Kidney epithelial cell (primary cell): ENCODE measurements at regions not wholly inside any gene's neighbourhood (a gene's known extent, or its start where the extent isn't known, plus 50 kb on each side); places are given as distances from the start of the nearest gene placed in this dataset.

ENCODE experiments used
- DNase-seq: peaks from one replicate; pipeline ENCODE4 v3.0.0-alpha.2; 2010; ENCODE audit warnings: low read depth
- H3K27me3 ChIP-seq: 2 replicates; pipeline ENCODE4 v1.6.0; 2011; ENCODE audit warnings: low read length; ENCODE audit not compliant: control insufficient read depth, insufficient read depth
- H3K36me3 ChIP-seq: 2 replicates; pipeline ENCODE4 v1.5.1; 2011; ENCODE audit warnings: low read length; ENCODE audit not compliant: control insufficient read depth, insufficient read depth
- H3K4me3 ChIP-seq: 2 replicates; pipeline ENCODE4 v1.5.1; 2011; ENCODE audit warnings: low read depth, mild to moderate bottlenecking, control low read depth, low read length
- TF ChIP-seq, protein P1 (sequence below): IDR thresholded peaks from 2 replicates; pipeline ENCODE4 v1.5.1; 2011; ENCODE audit warnings: mild to moderate bottlenecking, moderate library complexity, low read length, control low read depth, inconsistent platforms; ENCODE audit not compliant: insufficient read depth, poor library complexity, severe bottlenecking

DNA sequence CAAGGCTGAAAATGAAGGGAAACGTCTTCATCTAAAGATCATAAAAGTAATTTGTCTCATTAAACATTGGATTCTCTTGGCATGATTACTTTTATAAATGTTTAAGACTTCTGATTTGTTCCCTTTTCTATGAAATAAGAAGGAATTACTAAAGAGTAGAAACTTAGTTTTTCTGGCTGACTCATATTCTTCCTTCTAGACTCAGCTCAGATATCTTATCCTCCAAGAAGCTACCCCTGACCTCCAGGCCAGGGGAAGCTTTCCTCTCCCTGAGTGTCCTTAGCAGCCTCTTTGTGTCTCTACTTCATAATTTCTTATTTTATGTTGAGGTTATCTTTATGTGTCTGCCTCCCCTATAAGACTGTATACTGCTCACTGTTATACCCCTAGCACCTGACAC is 291.9 kb upstream of the STT3B start:
- Histone ChIP-seq H3K4me3 (no peak overlapping the region), H3K36me3 (no peaks in the 10 kb centered on the region), H3K27me3 (no peaks in the 10 kb centered on the region)
- no peak for DNase-seq
- TF ChIP-seq, protein P1, sequence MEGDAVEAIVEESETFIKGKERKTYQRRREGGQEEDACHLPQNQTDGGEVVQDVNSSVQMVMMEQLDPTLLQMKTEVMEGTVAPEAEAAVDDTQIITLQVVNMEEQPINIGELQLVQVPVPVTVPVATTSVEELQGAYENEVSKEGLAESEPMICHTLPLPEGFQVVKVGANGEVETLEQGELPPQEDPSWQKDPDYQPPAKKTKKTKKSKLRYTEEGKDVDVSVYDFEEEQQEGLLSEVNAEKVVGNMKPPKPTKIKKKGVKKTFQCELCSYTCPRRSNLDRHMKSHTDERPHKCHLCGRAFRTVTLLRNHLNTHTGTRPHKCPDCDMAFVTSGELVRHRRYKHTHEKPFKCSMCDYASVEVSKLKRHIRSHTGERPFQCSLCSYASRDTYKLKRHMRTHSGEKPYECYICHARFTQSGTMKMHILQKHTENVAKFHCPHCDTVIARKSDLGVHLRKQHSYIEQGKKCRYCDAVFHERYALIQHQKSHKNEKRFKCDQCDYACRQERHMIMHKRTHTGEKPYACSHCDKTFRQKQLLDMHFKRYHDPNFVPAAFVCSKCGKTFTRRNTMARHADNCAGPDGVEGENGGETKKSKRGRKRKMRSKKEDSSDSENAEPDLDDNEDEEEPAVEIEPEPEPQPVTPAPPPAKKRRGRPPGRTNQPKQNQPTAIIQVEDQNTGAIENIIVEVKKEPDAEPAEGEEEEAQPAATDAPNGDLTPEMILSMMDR: no peak

DNA sequence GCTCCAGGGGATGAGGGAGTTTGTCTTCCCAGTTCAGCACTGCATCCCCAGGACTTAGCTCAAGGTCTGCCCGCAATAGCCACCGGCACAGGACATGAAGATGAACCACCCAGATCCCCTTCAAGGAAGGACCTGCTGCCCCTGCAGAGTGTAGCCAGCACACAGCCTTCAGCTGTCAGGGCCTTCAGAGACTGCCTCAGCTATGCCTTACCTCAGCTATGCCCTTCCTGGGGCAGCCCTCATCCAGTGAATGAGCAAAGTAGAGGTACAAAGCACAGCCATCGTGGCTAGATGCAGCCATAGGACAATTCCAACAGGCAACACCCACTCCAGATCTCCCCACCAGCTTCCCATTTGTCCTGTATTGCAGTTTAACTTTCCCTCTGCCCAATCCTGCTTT is 291.2 kb upstream of the STT3B start:
- no peak overlapping the region for H3K4me3 ChIP-seq
- DNase-seq: no peak
- H3K27me3 ChIP-seq: no peaks in the 10 kb centered on the region
- TF ChIP-seq, protein P1: no peak
- H3K36me3 ChIP-seq: no peaks in the 10 kb centered on the region

DNA sequence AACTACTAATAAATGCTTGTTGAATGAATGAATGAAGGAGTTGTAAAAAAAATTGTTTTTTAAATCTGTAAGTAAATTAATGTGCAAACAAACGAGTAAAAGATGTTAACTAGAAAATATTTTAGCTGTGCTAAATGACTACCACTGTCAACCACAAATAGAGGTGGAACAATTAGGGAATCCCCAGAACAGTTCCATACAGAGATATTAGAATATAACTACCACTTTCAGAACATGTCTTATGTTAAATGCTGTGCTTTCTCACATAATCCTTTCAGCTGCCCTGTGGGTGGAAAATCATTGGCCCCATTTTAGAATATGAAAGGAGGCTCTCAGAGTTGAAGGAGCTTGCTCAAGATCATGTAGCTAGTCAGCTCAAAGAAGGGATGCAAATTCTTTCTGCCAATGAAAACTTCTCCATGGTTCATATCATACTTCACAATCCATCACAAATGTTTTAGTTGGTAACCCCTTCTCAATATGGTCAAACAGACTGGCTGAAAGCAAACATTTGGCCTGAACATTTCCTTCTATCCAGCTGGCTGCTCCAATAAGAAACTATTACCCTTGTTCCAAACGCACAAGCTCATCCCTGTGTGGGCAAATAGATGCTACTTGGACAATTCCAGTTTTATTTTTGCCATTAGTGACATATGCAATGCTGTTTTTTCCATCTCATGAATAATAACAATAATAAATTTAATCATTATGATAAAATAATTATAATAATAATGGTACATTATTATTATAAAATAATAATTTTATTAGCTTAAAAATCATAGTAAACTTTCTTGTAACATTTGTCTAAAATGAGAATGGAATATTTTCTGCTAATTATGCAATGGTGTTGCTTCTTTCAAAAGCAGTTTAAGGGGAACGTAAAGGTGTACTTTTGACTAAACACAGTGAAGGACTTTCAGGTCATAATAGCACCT is 290.4 kb upstream of the STT3B start:
- DNase-seq: no peak
- Histone ChIP-seq H3K27me3 (no peaks in the 10 kb centered on the region), H3K36me3 (no peaks in the 10 kb centered on the region), H3K4me3 (no peak overlapping the region)
- TF ChIP-seq, protein P1: no peak

DNA sequence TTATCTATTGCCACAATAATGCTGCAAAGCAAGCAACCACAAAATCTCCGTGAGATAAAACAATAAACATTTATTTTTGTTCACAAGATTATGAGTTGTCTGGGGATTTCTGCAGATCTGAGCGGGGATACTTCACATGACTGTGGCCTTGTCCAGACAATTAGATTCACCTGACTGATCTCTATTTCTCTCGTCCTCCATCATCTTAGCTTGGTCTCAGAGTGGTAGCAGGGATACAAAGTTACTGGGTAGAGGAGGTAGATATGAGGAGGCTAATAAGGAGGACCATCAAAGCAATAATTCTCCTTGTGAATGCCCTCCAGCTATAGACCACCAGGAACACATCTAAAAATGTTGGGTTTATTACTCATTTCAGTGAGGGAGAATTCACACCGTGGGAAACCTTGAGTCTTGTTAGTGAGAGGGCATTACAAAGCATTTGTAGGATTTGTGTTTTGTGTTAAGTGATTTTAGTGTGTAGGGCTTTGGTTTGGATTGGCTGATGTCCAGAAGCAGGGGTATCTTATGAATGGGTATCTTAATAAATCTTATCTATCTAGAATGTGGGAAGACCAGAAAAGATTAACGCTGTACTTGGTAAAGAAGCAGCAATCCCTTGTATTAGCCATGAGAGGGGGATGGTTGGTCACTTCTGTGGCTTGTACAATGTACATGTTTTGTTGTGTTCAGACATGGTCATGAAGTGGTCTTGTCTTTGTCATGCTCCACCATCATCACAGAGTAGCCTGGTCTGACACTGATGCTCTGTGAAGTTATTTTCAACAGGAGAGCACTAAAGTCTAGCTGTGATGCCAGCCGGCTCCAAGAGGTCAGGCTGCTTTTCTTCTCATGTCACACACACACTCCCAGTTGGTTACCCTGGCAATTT is 287.6 kb upstream of the STT3B start:
- H3K4me3 ChIP-seq: no peak overlapping the region
- no peak for DNase-seq
- no peaks in the 10 kb centered on the region for H3K27me3 ChIP-seq
- TF ChIP-seq, protein P1: no peak
- no peaks in the 10 kb centered on the region for H3K36me3 ChIP-seq

DNA sequence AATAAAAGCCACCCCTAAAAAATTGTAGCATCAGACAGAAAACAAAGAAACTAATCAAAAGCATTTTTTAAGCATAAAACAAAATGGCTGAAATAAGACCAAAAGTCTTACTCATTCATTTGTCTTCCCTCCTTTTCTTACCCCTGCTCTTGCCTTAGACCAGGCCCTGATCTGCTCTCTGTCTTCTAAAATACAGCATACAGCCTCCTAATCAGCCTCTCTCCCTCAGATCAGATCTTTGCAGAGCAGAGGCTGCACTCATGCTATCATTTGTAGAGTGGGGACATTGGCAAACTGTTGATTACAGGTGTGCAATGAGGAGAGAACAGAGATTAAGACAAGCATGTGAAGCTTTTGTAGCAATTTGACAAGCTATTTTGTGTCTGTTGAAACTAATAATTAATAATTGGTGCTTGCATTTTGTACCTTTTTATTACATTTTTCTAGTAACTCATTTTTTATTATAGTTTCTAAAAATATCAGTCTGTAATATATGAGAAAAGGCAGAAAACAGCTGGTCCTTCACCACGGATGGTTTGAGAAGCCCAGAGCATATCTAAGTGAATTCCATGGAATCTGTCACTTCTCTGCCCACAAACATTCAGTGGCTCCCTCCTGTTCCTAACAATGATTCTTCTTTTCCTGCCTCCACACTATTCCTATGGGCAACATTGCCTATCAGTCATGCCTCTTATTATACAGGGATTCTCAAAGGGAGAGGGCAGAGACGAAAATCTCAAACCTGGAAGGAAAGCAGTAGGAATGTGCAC is 286.2 kb upstream of the STT3B start:
- H3K4me3 ChIP-seq: no peak overlapping the region
- TF ChIP-seq, protein P1: no peak
- no peaks in the 10 kb centered on the region for H3K27me3 ChIP-seq
- DNase-seq: no peak
- no peaks in the 10 kb centered on the region for H3K36me3 ChIP-seq
